Keratinocyte (primary cell): ENCODE measurements at regions not wholly inside any gene's neighbourhood (a gene's known extent, or its start where the extent isn't known, plus 50 kb on each side); places are given as distances from the start of the nearest gene placed in this dataset.

Experiments used
- DNase-seq: peaks from one replicate; pipeline ENCODE4 v3.0.0-alpha.2; 2011; ENCODE audit warnings: low read depth, missing footprints, low spot score
- FAIRE-seq: peaks from 2 replicates; lab custom pipeline; 2011; peaks lifted over from hg19 to GRCh38; lab: Jason Lieb, UNC
- H2AFZ ChIP-seq: 2 replicates; pipeline ENCODE4 v1.6.0; 2012; ENCODE audit warnings: low read length, control low read depth, inconsistent platforms; ENCODE audit not compliant: control insufficient read depth
- H3K27ac ChIP-seq: 2 replicates; pipeline ENCODE4 v1.5.1; 2011; ENCODE audit warnings: low read length; ENCODE audit not compliant: control insufficient read depth, insufficient read depth
- H3K27me3 ChIP-seq: 3 replicates; pipeline ENCODE4 v1.6.0; 2011; ENCODE audit warnings: low read length; ENCODE audit not compliant: control insufficient read depth, insufficient read depth; ENCODE audit errors: extremely low read depth
- H3K36me3 ChIP-seq, 2 experiments: 2 replicates in 1 of 2; 3 replicates in 1 of 2; pipeline ENCODE4 v1.5.1; 2011; ENCODE audit warnings: low read length in 2 of 2, mild to moderate bottlenecking in 1 of 2; ENCODE audit not compliant: control insufficient read depth in 2 of 2, insufficient read depth in 2 of 2; ENCODE audit errors: extremely low read depth in 1 of 2
- H3K4me1 ChIP-seq: 3 replicates; pipeline ENCODE4 v1.5.1; 2011; ENCODE audit warnings: low read length; ENCODE audit not compliant: control insufficient read depth, insufficient read depth; ENCODE audit errors: extremely low read depth
- H3K4me2 ChIP-seq: 3 replicates; pipeline ENCODE4 v1.6.0; 2011; ENCODE audit warnings: low read depth, low read length; ENCODE audit not compliant: control insufficient read depth, insufficient read depth; ENCODE audit errors: extremely low read depth
- H3K4me3 ChIP-seq, 3 experiments: fragments of 200-600 bp in 1 of 3; sonication (generic) in 1 of 3; 2 replicates in 2 of 3; 3 replicates in 1 of 3; pipeline ENCODE4 v1.5.1; 2011 to 2016; ENCODE audit warnings: low read length in 3 of 3, mild to moderate bottlenecking in 3 of 3, control low read depth in 2 of 3, inconsistent platforms in 1 of 3, low read depth in 1 of 3, mixed read lengths in 1 of 3, mixed run types in 1 of 3, moderate library complexity in 1 of 3; ENCODE audit not compliant: control insufficient read depth in 2 of 3, insufficient read depth in 2 of 3; ENCODE audit errors: extremely low read depth in 1 of 3
- H3K79me2 ChIP-seq: 2 replicates; pipeline ENCODE4 v1.6.0; 2012; ENCODE audit warnings: low read length; ENCODE audit not compliant: control insufficient read depth, insufficient read depth
- H3K9ac ChIP-seq: 3 replicates; pipeline ENCODE4 v1.6.0; 2011; ENCODE audit warnings: low read length; ENCODE audit not compliant: control insufficient read depth, insufficient read depth; ENCODE audit errors: extremely low read depth
- H3K9me1 ChIP-seq: 3 replicates; pipeline ENCODE4 v1.6.0; 2011; ENCODE audit warnings: low read length; ENCODE audit not compliant: control insufficient read depth, insufficient read depth; ENCODE audit errors: extremely low read depth
- H3K9me3 ChIP-seq: 2 replicates; pipeline ENCODE4 v1.5.1; 2012; ENCODE audit warnings: low read depth, low read length; ENCODE audit not compliant: control insufficient read depth
- H4K20me1 ChIP-seq: 3 replicates; pipeline ENCODE4 v1.6.0; 2011; ENCODE audit warnings: low read length; ENCODE audit not compliant: control insufficient read depth, insufficient read depth; ENCODE audit errors: extremely low read depth
- EZH2 ChIP-seq: IDR thresholded peaks from one replicate; pipeline ENCODE4 v1.6.1; 2012; ENCODE audit warnings: inconsistent platforms, mild to moderate bottlenecking, low read length, moderate library complexity
- dilution Hi-C: fragments of 300-500 bp; cut with MboI; formaldehyde crosslinking; loops from one replicate; pipeline ENCODE4 v1.7.0; 2020; ENCODE audit warnings: low sequenced_read_pairs; ENCODE audit not compliant: extremely low pct_ligation_motif_present
- TF ChIP-seq, protein P1 (sequence below), 3 experiments: IDR thresholded peaks in 1 of 3; conservative IDR thresholded peaks in 1 of 3; optimal IDR thresholded peaks in 1 of 3; 2 replicates in 2 of 3; 3 replicates in 1 of 3; pipeline versions ENCODE3 to v1.5.1; 2011; ENCODE audit warnings: low read length in 3 of 3, mild to moderate bottlenecking in 3 of 3, moderate library complexity in 2 of 3, control low read depth in 1 of 3, inconsistent platforms in 1 of 3; ENCODE audit not compliant: insufficient read depth in 2 of 3; ENCODE audit errors: extremely low read depth in 1 of 3

DNA sequence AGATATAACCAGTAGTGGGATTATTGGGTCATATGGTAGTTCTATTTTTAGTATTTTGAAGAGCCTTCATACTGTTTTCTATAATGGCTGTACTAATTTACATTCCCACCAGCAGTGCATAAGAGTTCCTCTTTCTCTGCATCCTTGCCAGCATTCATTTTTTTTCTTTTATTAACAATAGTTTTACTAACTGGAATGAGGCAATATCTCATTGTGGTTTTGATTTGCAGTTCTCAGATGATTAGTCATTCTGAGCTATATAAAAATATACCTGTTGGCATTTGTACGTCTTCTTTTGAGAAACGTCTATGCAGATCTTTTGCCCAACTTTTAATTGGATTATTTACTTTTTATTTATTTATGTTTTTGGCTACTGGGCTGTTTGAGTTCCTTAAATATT, 1579.3 kb upstream of the CDH6 start:
- no peak for FAIRE-seq
- no peak overlapping the region for H2AFZ ChIP-seq
- no peak overlapping the region for H3K4me3 ChIP-seq
- no peak overlapping the region for H3K4me2 ChIP-seq
- TF ChIP-seq, protein P1, sequence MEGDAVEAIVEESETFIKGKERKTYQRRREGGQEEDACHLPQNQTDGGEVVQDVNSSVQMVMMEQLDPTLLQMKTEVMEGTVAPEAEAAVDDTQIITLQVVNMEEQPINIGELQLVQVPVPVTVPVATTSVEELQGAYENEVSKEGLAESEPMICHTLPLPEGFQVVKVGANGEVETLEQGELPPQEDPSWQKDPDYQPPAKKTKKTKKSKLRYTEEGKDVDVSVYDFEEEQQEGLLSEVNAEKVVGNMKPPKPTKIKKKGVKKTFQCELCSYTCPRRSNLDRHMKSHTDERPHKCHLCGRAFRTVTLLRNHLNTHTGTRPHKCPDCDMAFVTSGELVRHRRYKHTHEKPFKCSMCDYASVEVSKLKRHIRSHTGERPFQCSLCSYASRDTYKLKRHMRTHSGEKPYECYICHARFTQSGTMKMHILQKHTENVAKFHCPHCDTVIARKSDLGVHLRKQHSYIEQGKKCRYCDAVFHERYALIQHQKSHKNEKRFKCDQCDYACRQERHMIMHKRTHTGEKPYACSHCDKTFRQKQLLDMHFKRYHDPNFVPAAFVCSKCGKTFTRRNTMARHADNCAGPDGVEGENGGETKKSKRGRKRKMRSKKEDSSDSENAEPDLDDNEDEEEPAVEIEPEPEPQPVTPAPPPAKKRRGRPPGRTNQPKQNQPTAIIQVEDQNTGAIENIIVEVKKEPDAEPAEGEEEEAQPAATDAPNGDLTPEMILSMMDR (optimal IDR thresholded peaks at IDR 0.05 in 1 of 3, IDR thresholded peaks at IDR 0.05 in 1 of 3, conservative IDR thresholded peaks at IDR 0.05 in 1 of 3; ENCODE audit: extremely low read depth in 1 of 3, insufficient read depth in 2 of 3, low read length in 3 of 3), result no peak
- TF ChIP-seq EZH2, result no peak
- H3K27me3 ChIP-seq, result no peaks in the 10 kb centered on the region
- no peaks in the 10 kb centered on the region for H3K9me1 ChIP-seq
- H3K79me2 ChIP-seq, result no peaks in the 10 kb centered on the region
- no peak for DNase-seq
- no peaks in the 10 kb centered on the region for H3K4me1 ChIP-seq
- no peaks in the 10 kb centered on the region for H3K36me3 ChIP-seq
- H3K9ac ChIP-seq, result no peak overlapping the region
- dilution Hi-C loops, result no loop called here
- H3K27ac ChIP-seq, result no peak overlapping the region
- H3K9me3 ChIP-seq, result no peaks in the 10 kb centered on the region
- no peaks in the 10 kb centered on the region for H4K20me1 ChIP-seq

DNA sequence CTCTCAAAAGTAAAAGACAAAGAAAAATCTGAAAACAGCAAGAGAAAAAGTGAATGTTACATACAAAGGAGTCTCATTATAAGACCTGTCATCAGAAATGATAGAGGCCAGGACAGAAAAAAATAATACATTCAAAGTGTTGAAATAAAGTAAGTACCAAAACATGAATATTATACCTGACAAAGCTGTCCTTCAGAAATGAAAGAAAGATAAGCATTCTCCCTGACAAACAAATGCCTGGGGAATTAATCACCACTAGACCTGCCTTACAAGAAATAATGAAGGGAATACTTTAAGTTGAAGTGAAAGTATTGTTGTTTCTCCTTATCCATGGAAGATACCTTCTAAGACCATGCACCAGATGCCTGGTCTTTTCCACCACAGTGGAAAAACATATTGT, 1605.2 kb upstream of the CDH6 start:
- no peaks in the 10 kb centered on the region for H3K9me1 ChIP-seq
- no peak overlapping the region for H2AFZ ChIP-seq
- H3K36me3 ChIP-seq, result no peaks in the 10 kb centered on the region
- no peak overlapping the region for H3K27ac ChIP-seq
- H3K27me3 ChIP-seq, result no peaks in the 10 kb centered on the region
- H3K4me1 ChIP-seq, result no peaks in the 10 kb centered on the region
- dilution Hi-C loops, result no loop called here
- H3K4me2 ChIP-seq, result no peak overlapping the region
- no peaks in the 10 kb centered on the region for H4K20me1 ChIP-seq
- DNase-seq (no peak), FAIRE-seq (no peak)
- no peaks in the 10 kb centered on the region for H3K79me2 ChIP-seq
- TF ChIP-seq EZH2, result no peak
- TF ChIP-seq, protein P1 (optimal IDR thresholded peaks at IDR 0.05 in 1 of 3, IDR thresholded peaks at IDR 0.05 in 1 of 3, conservative IDR thresholded peaks at IDR 0.05 in 1 of 3; ENCODE audit: extremely low read depth in 1 of 3, insufficient read depth in 2 of 3, low read length in 3 of 3), result no peak
- H3K4me3 ChIP-seq, result no peak overlapping the region
- no peak overlapping the region for H3K9ac ChIP-seq
- no peaks in the 10 kb centered on the region for H3K9me3 ChIP-seq
